ENCODE measurements at regions not wholly inside any gene's neighbourhood (a gene's known extent, or its start where the extent isn't known, plus 50 kb on each side); places are given as distances from the start of the nearest gene placed in this dataset.

DNA sequence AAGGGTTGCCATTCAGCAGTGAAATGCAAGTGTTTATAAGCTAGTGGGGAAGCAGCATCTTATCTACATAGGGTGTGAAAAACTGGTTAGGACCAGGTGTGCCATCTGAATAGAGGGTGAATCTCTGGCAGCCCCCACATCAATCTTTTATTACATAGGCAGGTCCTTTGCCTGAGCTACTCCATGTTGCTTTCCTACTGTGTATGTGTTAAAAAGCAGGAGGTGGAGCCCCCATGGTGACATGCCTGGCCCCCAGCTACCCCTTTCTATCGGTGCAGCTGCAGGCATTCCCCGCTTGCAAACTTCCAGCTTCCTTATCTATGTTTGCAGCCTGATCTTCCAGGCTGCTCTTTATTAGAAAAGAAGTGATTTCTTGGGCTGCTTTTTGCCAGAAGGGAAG is 353.5 kb downstream of the SPATA31D1 start:
- no peak for DNase-seq (ENCODE audit: low read depth, low spot score)
- no peak overlapping the region for H3K4me3 ChIP-seq (ENCODE audit: low read length)

DNA sequence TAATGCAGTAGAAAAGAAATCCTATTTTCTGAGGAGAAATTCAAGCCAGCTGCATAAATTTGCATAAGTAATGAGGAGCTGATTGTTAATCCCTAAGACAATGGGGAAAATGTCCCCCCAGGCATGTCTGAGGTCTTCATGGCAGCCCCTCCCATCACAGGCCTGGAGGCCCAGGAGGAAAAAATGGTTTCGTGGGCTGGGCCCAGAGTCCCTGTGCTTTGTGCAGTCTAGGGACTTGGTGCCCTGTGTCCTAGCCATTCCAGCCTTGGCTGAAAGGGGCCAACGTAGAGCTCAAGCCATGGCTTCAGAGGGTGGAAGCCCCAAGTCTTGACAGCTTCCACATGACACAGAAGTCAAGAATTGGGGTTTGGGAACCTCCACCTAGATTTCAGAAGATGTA is 357.5 kb downstream of the SPATA31D1 start:
- no peak for DNase-seq (ENCODE audit: low read depth, low spot score)
- H3K4me3 ChIP-seq (ENCODE audit: low read length), result no peak overlapping the region

- DNase-seq (ENCODE audit: low read depth, low spot score), result no peak
- no peak overlapping the region for H3K4me3 ChIP-seq (ENCODE audit: low read length)
Measured at GRCh38 chr9:82353631-82354278, 365.2 kb downstream of the SPATA31D1 start.

GRCh38 chr9:82354279-82354659 is 365.7 kb downstream of the SPATA31D1 start:
- no peak for DNase-seq (ENCODE audit: low read depth, low spot score)
- H3K4me3 ChIP-seq (ENCODE audit: low read length), result no peak overlapping the region

DNA sequence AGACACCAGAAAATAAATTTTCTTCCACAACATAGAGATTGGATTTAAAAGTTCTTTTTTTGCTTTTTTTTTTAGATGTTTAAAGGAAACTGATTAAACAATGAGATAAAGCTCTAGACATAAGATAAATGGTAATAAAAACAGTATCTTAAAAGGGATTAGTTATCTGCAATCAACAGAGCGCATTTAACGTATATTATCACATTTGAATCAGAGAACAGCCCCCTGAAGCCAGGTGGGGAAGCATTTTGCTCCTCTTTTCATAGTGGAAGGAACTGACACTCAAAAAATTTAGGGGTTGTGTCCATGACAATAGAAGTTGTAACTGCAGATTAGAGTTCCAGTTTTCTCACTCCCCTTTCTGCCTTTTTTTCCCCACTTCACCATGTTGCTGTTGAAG is 367.6 kb downstream of the SPATA31D1 start:
- DNase-seq (ENCODE audit: low read depth, low spot score), result peak; percentile 60
- no peak overlapping the region for H3K4me3 ChIP-seq (ENCODE audit: low read length)

DNA sequence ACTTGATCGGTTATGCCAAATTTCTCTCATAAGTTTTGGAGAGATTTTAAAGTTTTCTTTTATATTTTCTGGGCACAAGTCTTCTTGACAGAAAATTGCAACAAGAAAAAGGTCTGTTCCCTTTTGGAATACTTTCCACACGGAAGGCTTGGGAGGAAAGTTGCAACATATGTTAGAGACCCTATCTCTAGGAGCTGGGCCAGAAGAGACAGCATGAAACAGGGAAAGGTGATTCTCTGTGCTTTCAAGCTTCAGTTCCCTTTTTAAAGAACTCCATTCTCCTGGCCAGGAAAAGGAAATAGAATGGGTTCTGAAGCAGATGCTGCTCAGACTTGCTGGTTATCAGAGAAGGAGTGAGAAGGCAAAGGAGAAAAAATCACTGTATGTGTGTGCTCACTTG is 368.3 kb downstream of the SPATA31D1 start:
- no peak for DNase-seq (ENCODE audit: low read depth, low spot score)
- H3K4me3 ChIP-seq (ENCODE audit: low read length), result no peak overlapping the region

- no peak overlapping the region for H3K4me3 ChIP-seq (ENCODE audit: low read length)
- DNase-seq (ENCODE audit: low read depth, low spot score), result no peak
Measured at GRCh38 chr9:82363198-82363597, 374.6 kb downstream of the SPATA31D1 start.

- DNase-seq (ENCODE audit: low read depth, low spot score), result no peak
- H3K4me3 ChIP-seq (ENCODE audit: low read length), result no peak overlapping the region
Measured at GRCh38 chr9:82363682-82364081, 375.1 kb downstream of the SPATA31D1 start.

DNA sequence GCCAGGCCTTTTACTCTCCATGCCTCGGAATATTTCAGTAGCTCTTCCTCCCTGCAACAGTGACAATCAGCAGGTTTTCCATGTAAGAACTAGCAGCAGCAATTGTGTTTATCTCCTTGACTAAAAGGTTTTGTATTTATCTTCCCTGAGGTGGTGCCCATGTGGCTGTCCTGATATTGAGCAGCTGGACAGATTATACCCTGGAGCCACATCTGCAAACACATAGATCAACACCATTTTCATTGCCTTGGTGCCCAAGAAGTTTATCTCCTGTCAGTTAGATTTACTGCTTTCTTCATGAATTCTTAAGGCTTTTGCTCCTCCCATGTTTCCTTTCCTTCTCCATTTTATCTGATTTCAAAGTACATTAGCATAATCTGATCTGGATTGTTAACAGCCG is 378.4 kb downstream of the SPATA31D1 start:
- DNase-seq (ENCODE audit: low read depth, low spot score), result no peak
- H3K4me3 ChIP-seq (ENCODE audit: low read length), result no peak overlapping the region

DNA sequence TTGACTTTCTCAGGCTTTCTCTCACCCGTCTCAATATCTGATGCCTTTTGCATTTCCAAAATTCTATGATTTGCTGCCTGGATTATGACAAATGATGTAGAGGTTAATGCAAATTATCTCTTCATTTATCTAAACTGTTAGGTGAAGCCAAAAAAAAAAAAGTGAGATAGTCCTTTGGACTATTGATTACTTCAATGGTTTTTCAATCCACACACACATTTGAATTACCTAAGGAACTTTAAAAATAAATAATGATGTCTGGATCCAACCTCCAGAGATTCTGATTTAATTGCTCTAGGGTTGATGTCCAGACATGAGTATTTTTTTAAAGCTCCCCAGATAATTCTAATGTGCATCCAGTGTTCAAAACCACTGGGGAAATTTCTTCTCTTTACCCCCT is 379.4 kb downstream of the SPATA31D1 start:
- DNase-seq (ENCODE audit: low read depth, low spot score), result no peak
- no peak overlapping the region for H3K4me3 ChIP-seq (ENCODE audit: low read length)

- DNase-seq (ENCODE audit: low read depth, low spot score), result no peak
- H3K4me3 ChIP-seq (ENCODE audit: low read length), result no peak overlapping the region
Measured at GRCh38 chr9:82369251-82369945, 380.8 kb downstream of the SPATA31D1 start.

DNA sequence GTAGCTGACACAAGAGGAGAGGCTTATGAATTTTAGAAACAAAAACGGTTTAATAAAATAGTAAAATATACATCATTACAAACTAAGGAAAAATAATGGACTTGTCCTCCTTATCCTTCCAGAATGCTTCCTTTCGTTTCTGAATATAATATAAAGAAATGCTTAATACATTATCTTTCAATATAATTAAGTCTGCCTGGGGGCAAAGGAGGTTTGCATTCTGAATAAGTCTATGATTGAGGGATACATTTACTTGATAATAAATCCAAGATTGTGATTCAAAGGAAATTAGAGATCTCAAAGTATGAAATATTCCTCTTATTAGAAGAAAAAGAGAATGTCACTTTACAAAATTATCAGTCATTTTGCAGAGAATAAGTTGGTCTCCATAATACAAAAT is 386.5 kb downstream of the SPATA31D1 start:
- no peak overlapping the region for H3K4me3 ChIP-seq (ENCODE audit: low read length)
- no peak for DNase-seq (ENCODE audit: low read depth, low spot score)

DNA sequence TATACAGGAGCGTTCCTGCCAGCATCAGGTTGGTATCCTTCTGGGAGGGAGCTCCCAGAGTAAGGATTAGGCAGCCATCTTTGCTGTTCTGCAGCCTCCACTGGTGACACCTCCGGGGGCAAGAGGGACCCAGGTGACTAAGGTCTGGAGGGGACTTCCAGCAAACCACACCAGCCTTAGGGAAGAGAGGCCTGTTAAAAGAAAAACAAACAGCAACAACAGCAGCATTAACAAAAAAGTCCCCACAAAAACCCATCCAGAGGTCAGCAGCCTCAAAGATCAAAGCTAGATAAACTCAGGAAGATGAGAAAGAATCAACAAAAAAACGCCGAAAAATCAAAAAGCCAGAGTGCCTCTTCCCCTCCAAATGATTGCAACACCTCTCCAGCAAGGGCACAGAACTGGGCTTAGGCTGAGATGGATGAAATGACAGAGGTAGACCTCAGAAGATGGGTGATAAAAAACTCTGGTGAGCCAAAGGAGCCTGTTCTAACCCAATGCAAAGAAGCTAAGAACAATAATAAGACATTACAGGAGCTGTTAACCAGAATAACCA is 388.2 kb downstream of the SPATA31D1 start:
- H3K4me3 ChIP-seq (ENCODE audit: low read length), result no peak overlapping the region
- no peak for DNase-seq (ENCODE audit: low read depth, low spot score)

- no peak overlapping the region for H3K4me3 ChIP-seq (ENCODE audit: low read length)
- no peak for DNase-seq (ENCODE audit: low read depth, low spot score)
Measured at GRCh38 chr9:82382887-82383616, 394.5 kb downstream of the SPATA31D1 start.

- no peak overlapping the region for H3K4me3 ChIP-seq (ENCODE audit: low read length)
- DNase-seq (ENCODE audit: low read depth, low spot score), result no peak
Measured at GRCh38 chr9:82385633-82386032, 397.1 kb downstream of the SPATA31D1 start.

DNA sequence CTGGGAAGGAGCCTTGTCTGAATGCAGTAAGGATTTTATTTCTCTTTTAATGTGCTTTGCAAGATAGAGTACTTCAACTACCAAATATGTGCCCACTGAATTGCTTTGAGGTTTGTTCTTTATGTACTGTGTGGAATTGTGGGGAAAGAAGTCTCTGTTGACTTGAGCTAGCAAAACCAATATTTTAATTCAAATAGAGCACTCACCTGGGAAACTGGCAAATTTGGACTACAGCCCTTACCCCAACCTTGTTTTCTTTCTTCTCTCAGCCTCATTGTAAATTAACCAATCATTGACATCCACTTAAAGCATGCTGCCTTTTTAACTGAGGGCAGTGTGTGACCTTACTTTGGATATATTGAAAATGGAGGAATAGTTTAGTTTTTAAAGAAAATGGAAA is 409.0 kb downstream of the SPATA31D1 start:
- DNase-seq (ENCODE audit: low read depth, low spot score), result no peak
- no peak overlapping the region for H3K4me3 ChIP-seq (ENCODE audit: low read length)

DNA sequence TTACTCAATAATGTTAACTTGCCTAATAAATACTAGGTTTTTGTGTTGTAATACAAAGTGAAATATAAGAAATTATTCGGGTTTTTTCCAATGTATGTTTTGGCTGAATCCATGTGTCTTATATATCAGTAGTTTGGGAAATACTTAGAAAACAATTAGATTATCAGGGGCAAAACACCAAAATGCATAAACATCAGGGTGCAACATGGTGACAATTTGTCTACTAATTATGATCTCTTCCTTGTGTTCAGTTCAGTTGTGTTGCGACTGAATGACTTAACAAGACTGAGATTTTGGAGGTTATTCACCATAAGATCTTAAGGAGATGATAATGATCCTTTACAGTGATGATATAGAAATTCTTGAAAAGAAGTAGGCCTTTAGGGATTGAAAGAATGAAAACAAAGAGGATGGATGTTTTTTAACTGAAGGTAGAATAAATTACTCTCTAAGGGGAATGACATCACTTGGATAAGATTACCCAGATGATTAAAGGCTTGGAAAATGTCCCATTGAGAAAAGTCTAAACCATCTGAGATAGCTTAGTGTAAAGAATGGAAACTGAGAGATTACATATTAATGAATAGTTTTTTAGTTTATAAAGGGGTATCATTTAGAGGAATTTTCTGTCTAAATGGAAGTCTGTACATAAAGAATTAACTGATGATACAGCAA is 415.8 kb downstream of the SPATA31D1 start:
- DNase-seq (ENCODE audit: low read depth, low spot score), result no peak
- no peak overlapping the region for H3K4me3 ChIP-seq (ENCODE audit: low read length)

GRCh38 chr9:82404881-82405280 is 416.3 kb downstream of the SPATA31D1 start:
- H3K4me3 ChIP-seq (ENCODE audit: low read length), result no peak overlapping the region
- DNase-seq (ENCODE audit: low read depth, low spot score), result no peak

- DNase-seq (ENCODE audit: low read depth, low spot score), result no peak
- no peak overlapping the region for H3K4me3 ChIP-seq (ENCODE audit: low read length)
Measured at GRCh38 chr9:82406456-82407085, 418.0 kb downstream of the SPATA31D1 start.

Data from Jurkat, Clone E6-1 (cell line).